ENCODE measurements at regions not wholly inside any gene's neighbourhood (a gene's known extent, or its start where the extent isn't known, plus 50 kb on each side); places are given as distances from the start of the nearest gene placed in this dataset.

- no peaks in the 10 kb centered on the region for H3K27me3 ChIP-seq (ENCODE audit: low read depth)
- no peak overlapping the region for H3K27ac ChIP-seq (replicated peaks)
- intact Hi-C loops (cut with micrococcal nuclease): no loop called here
- no peak overlapping the region for H3K4me3 ChIP-seq
- TF ChIP-seq, protein P1, sequence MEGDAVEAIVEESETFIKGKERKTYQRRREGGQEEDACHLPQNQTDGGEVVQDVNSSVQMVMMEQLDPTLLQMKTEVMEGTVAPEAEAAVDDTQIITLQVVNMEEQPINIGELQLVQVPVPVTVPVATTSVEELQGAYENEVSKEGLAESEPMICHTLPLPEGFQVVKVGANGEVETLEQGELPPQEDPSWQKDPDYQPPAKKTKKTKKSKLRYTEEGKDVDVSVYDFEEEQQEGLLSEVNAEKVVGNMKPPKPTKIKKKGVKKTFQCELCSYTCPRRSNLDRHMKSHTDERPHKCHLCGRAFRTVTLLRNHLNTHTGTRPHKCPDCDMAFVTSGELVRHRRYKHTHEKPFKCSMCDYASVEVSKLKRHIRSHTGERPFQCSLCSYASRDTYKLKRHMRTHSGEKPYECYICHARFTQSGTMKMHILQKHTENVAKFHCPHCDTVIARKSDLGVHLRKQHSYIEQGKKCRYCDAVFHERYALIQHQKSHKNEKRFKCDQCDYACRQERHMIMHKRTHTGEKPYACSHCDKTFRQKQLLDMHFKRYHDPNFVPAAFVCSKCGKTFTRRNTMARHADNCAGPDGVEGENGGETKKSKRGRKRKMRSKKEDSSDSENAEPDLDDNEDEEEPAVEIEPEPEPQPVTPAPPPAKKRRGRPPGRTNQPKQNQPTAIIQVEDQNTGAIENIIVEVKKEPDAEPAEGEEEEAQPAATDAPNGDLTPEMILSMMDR (IDR thresholded peaks at IDR 0.05; ENCODE audit: borderline replicate concordance): no peak
- DNase-seq: no peak
- H3K4me1 ChIP-seq: no peaks in the 10 kb centered on the region
- no peaks in the 10 kb centered on the region for H3K36me3 ChIP-seq
- H3K9me3 ChIP-seq (replicated peaks): no peaks in the 10 kb centered on the region
These were observed 413.0 kb downstream of the PREX1 start for GRCh38 chr20:48414786-48415185.

DNA sequence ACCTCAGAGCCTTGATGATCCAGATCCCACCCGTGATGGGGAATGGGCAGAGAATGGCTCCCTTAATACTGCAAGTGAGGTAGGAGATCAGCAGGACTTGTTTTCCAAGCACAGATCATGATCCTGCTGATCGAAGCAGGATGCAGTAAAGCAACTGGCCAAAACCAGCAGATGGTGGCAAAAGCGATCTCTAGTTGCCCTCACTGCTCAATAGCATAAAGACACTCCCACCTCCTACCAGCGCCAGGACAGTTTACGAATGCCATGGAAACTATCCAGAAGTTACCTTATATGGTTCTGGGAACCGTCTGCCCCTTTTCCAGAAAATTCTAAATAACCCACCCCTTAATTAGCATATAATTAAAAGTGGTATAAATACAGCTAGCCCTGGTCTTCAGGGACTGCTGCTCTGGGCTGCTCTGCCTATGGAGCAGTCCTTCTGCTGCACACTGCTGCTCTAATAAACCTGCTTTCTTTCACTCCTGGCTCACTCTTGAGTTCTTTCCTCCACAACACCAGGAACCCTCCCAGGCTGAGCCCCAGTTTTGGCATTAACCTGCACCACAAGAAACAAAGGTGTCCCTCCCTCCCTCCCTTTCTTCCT lies 415.8 kb downstream of the PREX1 start:
- Histone ChIP-seq H3K36me3 (no peaks in the 10 kb centered on the region), H3K9me3 (replicated peaks) (no peaks in the 10 kb centered on the region), H3K27me3 (ENCODE audit: low read depth) (no peaks in the 10 kb centered on the region), H3K27ac (replicated peaks) (no peak overlapping the region), H3K4me1 (no peaks in the 10 kb centered on the region), H3K4me3 (no peak overlapping the region)
- no peak for DNase-seq
- TF ChIP-seq, protein P1 (IDR thresholded peaks at IDR 0.05; ENCODE audit: borderline replicate concordance): no peak
- intact Hi-C loops (cut with micrococcal nuclease): no loop called here

- intact Hi-C loops (cut with micrococcal nuclease): no loop called here
- Histone ChIP-seq H3K9me3 (replicated peaks) (no peaks in the 10 kb centered on the region), H3K27ac (replicated peaks) (no peak overlapping the region), H3K4me3 (no peak overlapping the region), H3K4me1 (no peaks in the 10 kb centered on the region), H3K36me3 (no peaks in the 10 kb centered on the region), H3K27me3 (ENCODE audit: low read depth) (no peaks in the 10 kb centered on the region)
- TF ChIP-seq, protein P1 (IDR thresholded peaks at IDR 0.05; ENCODE audit: borderline replicate concordance): no peak
- DNase-seq: no peak
These were observed 416.6 kb downstream of the PREX1 start for GRCh38 chr20:48411245-48411644.

DNA sequence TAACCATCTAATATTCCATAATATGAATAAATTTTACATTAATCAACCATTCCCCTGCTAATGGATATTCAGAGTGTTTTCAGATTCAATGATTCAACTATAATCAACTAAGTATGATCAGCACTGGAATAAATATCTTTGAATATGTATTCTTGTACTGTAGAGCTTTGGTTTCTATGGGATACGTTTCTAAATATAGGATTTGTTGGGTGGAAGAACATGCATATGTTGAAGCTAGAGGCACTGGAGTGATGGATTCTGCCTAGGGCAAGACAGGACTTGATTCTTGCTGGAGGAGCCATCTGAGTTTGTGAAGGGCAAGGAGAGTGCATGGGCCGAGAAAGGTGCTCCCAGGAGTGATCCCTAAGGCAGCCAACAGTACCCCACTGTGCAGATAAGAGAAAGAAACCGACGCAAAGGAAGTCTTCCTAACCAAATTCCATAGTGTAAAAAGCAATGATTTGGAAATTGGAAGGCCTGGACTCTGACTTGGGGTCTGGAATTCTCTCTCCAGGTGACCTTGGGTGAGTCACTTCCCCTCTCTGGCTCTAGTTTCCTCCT lies 418.7 kb downstream of the PREX1 start:
- DNase-seq: no peak
- Histone ChIP-seq H3K27ac (replicated peaks) (no peak overlapping the region), H3K4me3 (no peak overlapping the region), H3K9me3 (replicated peaks) (no peaks in the 10 kb centered on the region), H3K4me1 (no peaks in the 10 kb centered on the region), H3K36me3 (no peaks in the 10 kb centered on the region), H3K27me3 (ENCODE audit: low read depth) (no peaks in the 10 kb centered on the region)
- intact Hi-C loops (cut with micrococcal nuclease): no loop called here
- TF ChIP-seq, protein P1 (IDR thresholded peaks at IDR 0.05; ENCODE audit: borderline replicate concordance): no peak

DNA sequence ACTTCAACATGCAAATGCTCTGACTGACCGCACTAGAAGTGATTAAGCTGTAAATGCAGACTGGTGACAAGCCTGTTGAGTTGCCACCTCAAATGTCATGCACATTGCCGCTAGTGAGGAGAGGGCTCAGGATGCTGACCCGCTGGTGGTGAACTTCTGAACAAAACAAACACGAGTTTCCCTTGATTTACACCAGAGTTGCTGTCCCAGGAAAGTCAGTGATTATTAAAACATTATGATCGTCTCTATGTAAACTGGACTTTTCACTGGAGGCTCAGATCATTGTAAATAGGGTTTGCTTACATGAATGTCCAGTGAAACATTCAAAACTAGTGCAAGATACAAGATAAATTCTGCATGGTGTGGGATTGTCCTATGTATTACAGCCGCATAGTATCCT lies 420.1 kb downstream of the PREX1 start:
- DNase-seq: no peak
- Histone ChIP-seq H3K9me3 (replicated peaks) (no peaks in the 10 kb centered on the region), H3K36me3 (no peaks in the 10 kb centered on the region), H3K27me3 (ENCODE audit: low read depth) (no peaks in the 10 kb centered on the region), H3K4me1 (no peaks in the 10 kb centered on the region), H3K27ac (replicated peaks) (no peak overlapping the region), H3K4me3 (no peak overlapping the region)
- intact Hi-C loops (cut with micrococcal nuclease): no loop called here
- TF ChIP-seq, protein P1 (IDR thresholded peaks at IDR 0.05; ENCODE audit: borderline replicate concordance): no peak
